ENCODE measurements at regions not wholly inside any gene's neighbourhood (a gene's known extent, or its start where the extent isn't known, plus 50 kb on each side); places are given as distances from the start of the nearest gene placed in this dataset.

- no peaks in the 10 kb centered on the region for H3K36me3 ChIP-seq (ENCODE audit: control insufficient read depth in 2 of 2, extremely low read depth in 1 of 2, insufficient read depth in 2 of 2, low read length in 2 of 2)
- peaks cover 84 to 97% of the 10 kb centered on the region in 2 experiments for H3K27me3 ChIP-seq (ENCODE audit: control insufficient read depth in 2 of 2, insufficient read depth in 2 of 2, low read length in 2 of 2)
- no peak overlapping the region for H3K27ac ChIP-seq (ENCODE audit: insufficient read depth, low read depth, low read length)
- H3K9me1 ChIP-seq (replicated peaks; ENCODE audit: control insufficient read depth, extremely low read depth, insufficient read depth, low read length) = no peaks in the 10 kb centered on the region
- H2AFZ ChIP-seq (ENCODE audit: low read depth, low read length) = no peak overlapping the region
- no peak overlapping the region for H3K4me3 ChIP-seq (replicated peaks in 1 of 3; ENCODE audit: insufficient read depth in 1 of 3, low read depth in 1 of 3, low read length in 3 of 3)
- H3K4me2 ChIP-seq (ENCODE audit: insufficient read depth, low read length) = no peak overlapping the region
- BruUV-seq (replicated peaks) = no TSS peak
- no peaks in the 10 kb centered on the region for H3K4me1 ChIP-seq (ENCODE audit: control insufficient read depth, extremely low read depth, insufficient read depth, low read length)
- no peaks in the 10 kb centered on the region for H3K79me2 ChIP-seq (ENCODE audit: control insufficient read depth, insufficient read depth, low read length)
- no peaks in the 10 kb centered on the region for H4K20me1 ChIP-seq (replicated peaks; ENCODE audit: control insufficient read depth, extremely low read depth, insufficient read depth, low read length)
- ChIA-PET CTCF (interaction anchor here (2.2 to 4.0 kb wide), 3 partner anchors 10 to 183 kb away, joined by 7 to 14 read pairs (median 8); no protein-coding TSS in a partner anchor), POLR2A (no interaction called here)
- H3K9ac ChIP-seq (replicated peaks; ENCODE audit: extremely low read depth, insufficient read depth, low read length) = no peak overlapping the region
- TF ChIP-seq CTCF (IDR thresholded peaks at IDR 0.05; ENCODE audit: extremely low read depth in 1 of 2, insufficient read depth in 1 of 2, low read depth in 1 of 2, low read length in 2 of 2) (no peak), FOS (IDR thresholded peaks at IDR 0.05; ENCODE audit: borderline replicate concordance, insufficient read depth, low read length) (no peak), POLR2AphosphoS5 (IDR thresholded peaks at IDR 0.05; ENCODE audit: insufficient read depth, low read depth, low read length) (no peak), POLR2A (IDR thresholded peaks at IDR 0.05; ENCODE audit: low read depth, low read length) (no peak), EZH2 (IDR thresholded peaks at IDR 0.05; ENCODE audit: borderline replicate concordance, low read depth, low read length, severe bottlenecking) (no peak), MAX (IDR thresholded peaks at IDR 0.05; ENCODE audit: insufficient read depth, insufficient read length) (no peak), MYC (IDR thresholded peaks at IDR 0.05; ENCODE audit: low read depth, low read length) (no peak), GATA2 (IDR thresholded peaks at IDR 0.05; ENCODE audit: insufficient read depth, insufficient read length, low read depth, low read length) (no peak), JUN (IDR thresholded peaks at IDR 0.05; ENCODE audit: borderline replicate concordance, insufficient read depth, insufficient read length, low read depth) (no peak)
- no peak for DNase-seq (ENCODE audit: low read depth, low spot score)
- dilution Hi-C loops (cut with MboI; ENCODE audit: extremely low pct_ligation_motif_present, low sequenced_read_pairs) (no loop called here), intact Hi-C loops (cut with micrococcal nuclease) (no loop called here)
- no peak for FAIRE-seq
- no peaks in the 10 kb centered on the region for H3K9me3 ChIP-seq (replicated peaks; ENCODE audit: control insufficient read depth, insufficient read depth, low read length)
Observed at GRCh38 chr4:41874873-41875272, 60.4 kb upstream of the TMEM33 start.
